Loucy (cell line): ENCODE measurements at regions not wholly inside any gene's neighbourhood (a gene's known extent, or its start where the extent isn't known, plus 50 kb on each side); places are given as distances from the start of the nearest gene placed in this dataset.

ENCODE experiments used
- H2AFZ ChIP-seq: fragments of 200-600 bp; sonication (generic); 2 replicates; pipeline ENCODE4 v1.6.0; 2016; ENCODE audit warnings: antibody characterized with exemption, mild to moderate bottlenecking, low read length, moderate library complexity
- H3F3A ChIP-seq: fragments of 200-600 bp; 2 replicates; pipeline ENCODE4 v1.6.0; 2016; ENCODE audit warnings: antibody characterized with exemption, low read depth, mild to moderate bottlenecking
- H3K27me3 ChIP-seq: fragments of 200-600 bp; sonication (generic); 2 replicates; pipeline ENCODE4 v1.6.1; 2014; ENCODE audit warnings: low read length, mild to moderate bottlenecking; ENCODE audit not compliant: insufficient read depth, poor library complexity, severe bottlenecking
- H3K36me3 ChIP-seq: fragments of 200-600 bp; sonication (generic); 2 replicates; pipeline ENCODE4 v1.6.1; 2016; ENCODE audit warnings: low read length; ENCODE audit not compliant: insufficient read depth
- H3K4me1 ChIP-seq: fragments of 200-600 bp; sonication (generic); 2 replicates; pipeline ENCODE4 v1.5.1; 2014; ENCODE audit warnings: low read length, mild to moderate bottlenecking; ENCODE audit not compliant: insufficient read depth, poor library complexity, severe bottlenecking
- H3K4me2 ChIP-seq: fragments of 200-600 bp; sonication (generic); 2 replicates; pipeline ENCODE4 v1.6.0; 2014; ENCODE audit warnings: antibody characterized with exemption, low read length, low read depth, mild to moderate bottlenecking; ENCODE audit not compliant: poor library complexity, severe bottlenecking
- H3K4me3 ChIP-seq: fragments of 200-600 bp; sonication (generic); 2 replicates; pipeline ENCODE4 v1.5.1; 2014; ENCODE audit warnings: low read length, mild to moderate bottlenecking, mixed read lengths; ENCODE audit not compliant: poor library complexity, severe bottlenecking
- H3K79me2 ChIP-seq: fragments of 200-600 bp; sonication (generic); 2 replicates; pipeline ENCODE4 v1.6.1; 2014; ENCODE audit warnings: low read length; ENCODE audit not compliant: insufficient read depth
- H3K9ac ChIP-seq: fragments of 200-600 bp; sonication (generic); 2 replicates; pipeline ENCODE4 v1.6.0; 2014; ENCODE audit warnings: mild to moderate bottlenecking, low read depth, low read length, moderate library complexity; ENCODE audit not compliant: poor library complexity, severe bottlenecking
- H3K9me2 ChIP-seq: fragments of 200-600 bp; sonication (generic); replicated peaks from 2 replicates; pipeline ENCODE4 v1.6.1; 2016; ENCODE audit warnings: low read depth, low read length, mixed read lengths
- H3K9me3 ChIP-seq: fragments of 200-600 bp; sonication (generic); 2 replicates; pipeline ENCODE4 v1.6.1; 2014; ENCODE audit warnings: mild to moderate bottlenecking, antibody characterized with exemption, low read length, low read depth; ENCODE audit not compliant: insufficient read depth
- H4K20me1 ChIP-seq: fragments of 200-600 bp; sonication (generic); 2 replicates; pipeline ENCODE4 v1.6.0; 2014; ENCODE audit warnings: antibody characterized with exemption, low read length, mild to moderate bottlenecking; ENCODE audit not compliant: insufficient read depth, poor library complexity, severe bottlenecking
- CTCF ChIP-seq: fragments of 200-600 bp; sonication (generic); conservative IDR thresholded peaks from 2 replicates; pipeline ENCODE4 v1.5.1; 2014; ENCODE audit warnings: mild to moderate bottlenecking, antibody characterized with exemption, low read length
- EZH2phosphoT487 ChIP-seq: fragments of 200-600 bp; IDR thresholded peaks from 2 replicates; pipeline ENCODE4 v1.6.1; 2018; ENCODE audit warnings: antibody characterized with exemption, mild to moderate bottlenecking, moderate library complexity, borderline replicate concordance

- H2AFZ ChIP-seq = no peak overlapping the region
- no peaks in the 10 kb centered on the region for H3K9me2 ChIP-seq
- H3K4me2 ChIP-seq = no peak overlapping the region
- H3K9me3 ChIP-seq = no peaks in the 10 kb centered on the region
- no peak for TF ChIP-seq CTCF
- no peak for TF ChIP-seq EZH2phosphoT487
- H4K20me1 ChIP-seq = no peaks in the 10 kb centered on the region
- H3K4me1 ChIP-seq = no peaks in the 10 kb centered on the region
- no peaks in the 10 kb centered on the region for H3F3A ChIP-seq
- H3K79me2 ChIP-seq = no peaks in the 10 kb centered on the region
- H3K27me3 ChIP-seq = no peaks in the 10 kb centered on the region
- H3K36me3 ChIP-seq = no peaks in the 10 kb centered on the region
- no peak overlapping the region for H3K9ac ChIP-seq
- no peak overlapping the region for H3K4me3 ChIP-seq
These were observed 308.6 kb upstream of the PBX1 start for GRCh38 chr1:164250365-164250764.

DNA sequence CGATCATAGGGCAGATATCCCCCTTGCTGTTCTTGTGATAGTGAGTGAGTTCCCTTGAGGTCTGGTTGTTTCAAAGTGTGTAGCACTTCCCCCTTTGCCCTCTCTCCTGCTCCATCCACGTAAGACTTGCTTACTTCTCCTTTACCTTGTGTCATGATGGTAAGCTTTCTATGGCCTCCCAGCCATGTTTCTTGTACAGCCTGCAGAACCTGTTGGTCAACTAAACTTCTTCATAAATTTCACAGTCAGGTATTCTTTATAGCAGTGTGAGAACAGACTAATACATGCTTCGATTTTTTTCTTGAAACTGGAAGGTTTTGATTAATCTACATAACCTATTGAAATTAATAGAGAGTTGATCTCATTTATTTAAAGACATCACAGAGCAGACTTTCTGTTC, 302.5 kb upstream of the PBX1 start:
- no peak overlapping the region for H3K9ac ChIP-seq
- TF ChIP-seq CTCF (no peak), EZH2phosphoT487 (no peak)
- no peaks in the 10 kb centered on the region for H3K9me3 ChIP-seq
- no peaks in the 10 kb centered on the region for H3K4me1 ChIP-seq
- no peaks in the 10 kb centered on the region for H3K27me3 ChIP-seq
- no peaks in the 10 kb centered on the region for H3K9me2 ChIP-seq
- H3K79me2 ChIP-seq = no peaks in the 10 kb centered on the region
- no peaks in the 10 kb centered on the region for H4K20me1 ChIP-seq
- H3K4me3 ChIP-seq = no peak overlapping the region
- H3K36me3 ChIP-seq = no peaks in the 10 kb centered on the region
- H2AFZ ChIP-seq = no peak overlapping the region
- H3K4me2 ChIP-seq = no peak overlapping the region
- no peaks in the 10 kb centered on the region for H3F3A ChIP-seq

- no peaks in the 10 kb centered on the region for H3K9me3 ChIP-seq
- no peaks in the 10 kb centered on the region for H3F3A ChIP-seq
- no peaks in the 10 kb centered on the region for H3K4me1 ChIP-seq
- H3K9me2 ChIP-seq = no peaks in the 10 kb centered on the region
- no peak overlapping the region for H3K4me3 ChIP-seq
- no peak for TF ChIP-seq EZH2phosphoT487
- no peak for TF ChIP-seq CTCF
- no peaks in the 10 kb centered on the region for H3K36me3 ChIP-seq
- H2AFZ ChIP-seq = no peak overlapping the region
- H3K9ac ChIP-seq = no peak overlapping the region
- no peak overlapping the region for H3K4me2 ChIP-seq
- H3K27me3 ChIP-seq = no peaks in the 10 kb centered on the region
- no peaks in the 10 kb centered on the region for H3K79me2 ChIP-seq
- H4K20me1 ChIP-seq = no peaks in the 10 kb centered on the region
These were observed 297.2 kb upstream of the PBX1 start for GRCh38 chr1:164261691-164262240.
